CD14-positive monocyte (primary cell): ENCODE measurements at regions not wholly inside any gene's neighbourhood (a gene's known extent, or its start where the extent isn't known, plus 50 kb on each side); places are given as distances from the start of the nearest gene placed in this dataset.

Experiments
- DNase-seq, 3 donors: peaks; one replicate each; pipeline ENCODE4 v3.0.0-alpha.2; 2011 to 2022
- H2AFZ ChIP-seq: 2 replicates; pipeline ENCODE4 v1.6.0; 2012; ENCODE audit warnings: mild to moderate bottlenecking, low read depth, low read length, inconsistent platforms; ENCODE audit not compliant: insufficient read depth, poor library complexity, severe bottlenecking
- H3K27ac ChIP-seq, 2 donors: 1 replicate in 1 of 2; 2 replicates in 1 of 2; pipeline ENCODE4 v1.5.1; 2012 to 2013; ENCODE audit warnings: low read length in 2 of 2, control low read depth in 1 of 2, inconsistent platforms in 1 of 2, low read depth in 1 of 2, mild to moderate bottlenecking in 1 of 2
- H3K27me3 ChIP-seq, 2 donors: one replicate each; pipeline versions ENCODE4 v1.6.0 to v1.6.1; 2011 to 2013; ENCODE audit warnings: low read length in 2 of 2; ENCODE audit not compliant: control insufficient read depth in 2 of 2, insufficient read depth in 2 of 2
- H3K36me3 ChIP-seq, 2 donors: replicated peaks in 1 of 2; 1 replicate in 1 of 2; 2 replicates in 1 of 2; pipeline versions ENCODE4 v1.5.1 to v1.6.1; 2012 to 2013; ENCODE audit warnings: low read length in 2 of 2, control low read depth in 1 of 2, inconsistent platforms in 1 of 2, mild to moderate bottlenecking in 1 of 2; ENCODE audit not compliant: insufficient read depth in 2 of 2, control insufficient read depth in 1 of 2
- H3K4me1 ChIP-seq, 2 donors: 1 replicate in 1 of 2; 2 replicates in 1 of 2; pipeline versions ENCODE4 v1.5.1 to v1.6.1; 2012 to 2013; ENCODE audit warnings: low read length in 2 of 2, control low read depth in 1 of 2, inconsistent platforms in 1 of 2, mild to moderate bottlenecking in 1 of 2, moderate library complexity in 1 of 2; ENCODE audit not compliant: insufficient read depth in 2 of 2, control insufficient read depth in 1 of 2
- H3K4me2 ChIP-seq: replicated peaks from 2 replicates; pipeline ENCODE3; 2012; ENCODE audit warnings: low read length, moderate library complexity, mild to moderate bottlenecking; ENCODE audit not compliant: poor library complexity, severe bottlenecking; ENCODE audit errors: extremely low read depth
- H3K4me3 ChIP-seq, 3 experiments: fragments of 200-600 bp in 1 of 3; sonication (generic) in 1 of 3; replicated peaks in 1 of 3; 1 replicate in 2 of 3; 2 replicates in 1 of 3; pipeline ENCODE4 v1.5.1; 2011 to 2013; ENCODE audit warnings: low read length in 3 of 3, mild to moderate bottlenecking in 3 of 3, control low read depth in 2 of 3, low read depth in 2 of 3, inconsistent platforms in 1 of 3, moderate library complexity in 1 of 3
- H3K79me2 ChIP-seq: 2 replicates; pipeline ENCODE4 v1.6.0; 2012; ENCODE audit warnings: mild to moderate bottlenecking, control low read depth, inconsistent platforms, low read length, moderate library complexity; ENCODE audit not compliant: insufficient read depth
- H3K9ac ChIP-seq: 2 replicates; pipeline ENCODE4 v1.6.0; 2017; ENCODE audit warnings: low read length, mild to moderate bottlenecking; ENCODE audit not compliant: insufficient read depth, poor library complexity, severe bottlenecking
- H3K9me3 ChIP-seq, 2 donors: replicated peaks in 1 of 2; 1 replicate in 1 of 2; 2 replicates in 1 of 2; pipeline versions ENCODE4 v1.5.1 to v1.6.1; 2012 to 2013; ENCODE audit warnings: low read length in 2 of 2, control low read depth in 1 of 2; ENCODE audit not compliant: control insufficient read depth in 1 of 2, insufficient read depth in 1 of 2
- H4K20me1 ChIP-seq: 2 replicates; pipeline ENCODE4 v1.6.0; 2012; ENCODE audit warnings: mild to moderate bottlenecking, low read length, control low read depth, moderate library complexity; ENCODE audit not compliant: insufficient read depth
- H3K27ac Mint-ChIP-seq, 7 donors: one replicate each; pipeline ENCODE4 v1.8.0; 2020; ENCODE audit warnings: mild to moderate bottlenecking in 7 of 7, mixed read lengths in 7 of 7, moderate library complexity in 6 of 7, inconsistent platforms in 2 of 7
- H3K27me3 Mint-ChIP-seq, 3 donors: one replicate each; pipeline ENCODE4 v1.8.0; 2021 to 2022; ENCODE audit warnings: low read depth in 3 of 3, mild to moderate bottlenecking in 3 of 3, mixed read lengths in 3 of 3, moderate library complexity in 3 of 3, inconsistent platforms in 1 of 3
- H3K36me3 Mint-ChIP-seq, 2 donors: one replicate each; pipeline ENCODE4 v1.8.0; 2020; ENCODE audit warnings: mixed read lengths in 2 of 2, inconsistent platforms in 1 of 2, mild to moderate bottlenecking in 1 of 2
- H3K4me1 Mint-ChIP-seq: one replicate; pipeline ENCODE4 v1.8.0; 2020; ENCODE audit warnings: mild to moderate bottlenecking, mixed read lengths
- H3K4me3 Mint-ChIP-seq, 2 donors: one replicate each; pipeline ENCODE4 v1.8.0; 2020; ENCODE audit warnings: mild to moderate bottlenecking in 2 of 2, mixed read lengths in 2 of 2, moderate library complexity in 1 of 2
- H3K9me3 Mint-ChIP-seq, 7 donors: one replicate each; pipeline ENCODE4 v1.8.0; 2020 to 2022; ENCODE audit warnings: mixed read lengths in 7 of 7, mild to moderate bottlenecking in 6 of 7, moderate library complexity in 6 of 7, inconsistent platforms in 2 of 7
- CTCF ChIP-seq: fragments of 200-600 bp; IDR thresholded peaks from one replicate; pipeline ENCODE4 v1.8.0; 2022; ENCODE audit warnings: antibody characterized with exemption, mild to moderate bottlenecking
- WGBS: methylation state at CpG from one replicate; pipeline ENCODE4 v1.1.5; 2013; ENCODE audit warnings: missing lambda C conversion rate; ENCODE audit not compliant: insufficient coverage; 5-methylcytosine and 5-hydroxymethylcytosine counted together
- intact Hi-C, 2 donors: fragments of 100-400 bp; cut with micrococcal nuclease; formaldehyde crosslinking; loops; one replicate each; pipeline versions ENCODE4 v1.15.0 to v1.15.1; 2023

DNA sequence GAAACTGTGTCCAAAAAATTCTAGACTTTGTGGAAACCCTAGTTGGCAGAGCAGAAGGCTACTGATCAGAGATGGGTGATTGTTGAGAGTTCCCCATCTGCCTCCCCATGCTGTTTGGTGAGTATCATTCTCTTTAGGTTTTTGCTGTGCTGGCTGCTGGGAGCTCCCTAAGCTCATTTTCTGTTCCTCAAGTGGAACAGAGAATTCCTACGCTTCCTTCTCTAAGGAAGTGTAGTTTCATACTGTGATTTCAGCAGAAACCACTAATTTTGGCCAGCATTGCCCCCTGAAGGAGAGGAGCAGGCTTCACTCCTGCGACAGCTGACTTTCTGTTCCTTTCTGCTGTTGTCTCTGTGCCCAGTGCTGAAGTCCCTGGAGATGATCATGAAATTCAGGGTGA is 355.3 kb upstream of the NPVF start:
- H3K4me3 Mint-ChIP-seq, result no peak overlapping the region
- H3K9me3 Mint-ChIP-seq, result no peaks in the 10 kb centered on the region
- Histone ChIP-seq H2AFZ (no peak overlapping the region), H3K4me3 (no peak overlapping the region), H3K27me3 (no peaks in the 10 kb centered on the region), H4K20me1 (no peaks in the 10 kb centered on the region), H3K9me3 (no peaks in the 10 kb centered on the region), H3K79me2 (no peaks in the 10 kb centered on the region), H3K4me2 (no peak overlapping the region), H3K27ac (no peak overlapping the region), H3K9ac (no peak overlapping the region), H3K4me1 (no peaks in the 10 kb centered on the region), H3K36me3 (no peaks in the 10 kb centered on the region)
- H3K27ac Mint-ChIP-seq, result no peak overlapping the region
- no peak for DNase-seq
- peaks cover 2 to 5% (median 2%) of the 10 kb centered on the region in 3 donors for H3K27me3 Mint-ChIP-seq
- intact Hi-C loops, result no loop called here
- H3K36me3 Mint-ChIP-seq, result no peaks in the 10 kb centered on the region
- 29% methylated on average over 1 of the region's 2 CpGs for WGBS
- TF ChIP-seq CTCF, result no peak
- no peaks in the 10 kb centered on the region for H3K4me1 Mint-ChIP-seq

- peaks cover 0 to 3% (median 0%) of the 10 kb centered on the region in 7 donors for H3K9me3 Mint-ChIP-seq
- intact Hi-C loops, result no loop called here
- Histone ChIP-seq H3K36me3 (no peaks in the 10 kb centered on the region), H3K9ac (no peak overlapping the region), H3K4me2 (no peak overlapping the region), H4K20me1 (no peaks in the 10 kb centered on the region), H3K4me3 (no peak overlapping the region), H3K79me2 (no peaks in the 10 kb centered on the region), H3K4me1 (no peaks in the 10 kb centered on the region), H3K27me3 (no peaks in the 10 kb centered on the region), H3K9me3 (no peaks in the 10 kb centered on the region), H2AFZ (no peak overlapping the region), H3K27ac (no peak overlapping the region)
- WGBS, result 86% methylated on average over 7 of the region's 10 CpGs
- no peak overlapping the region for H3K27ac Mint-ChIP-seq
- no peak for DNase-seq
- TF ChIP-seq CTCF, result no peak
- H3K36me3 Mint-ChIP-seq, result no peaks in the 10 kb centered on the region
- no peak overlapping the region for H3K4me3 Mint-ChIP-seq
- no peaks in the 10 kb centered on the region for H3K4me1 Mint-ChIP-seq
- H3K27me3 Mint-ChIP-seq, result peaks cover 2 to 5% (median 2%) of the 10 kb centered on the region in 3 donors
Measured at GRCh38 chr7:25584112-25584938, 356.0 kb upstream of the NPVF start.
